ENCODE measurements at regions not wholly inside any gene's neighbourhood (a gene's known extent, or its start where the extent isn't known, plus 50 kb on each side); places are given as distances from the start of the nearest gene placed in this dataset.

DNA sequence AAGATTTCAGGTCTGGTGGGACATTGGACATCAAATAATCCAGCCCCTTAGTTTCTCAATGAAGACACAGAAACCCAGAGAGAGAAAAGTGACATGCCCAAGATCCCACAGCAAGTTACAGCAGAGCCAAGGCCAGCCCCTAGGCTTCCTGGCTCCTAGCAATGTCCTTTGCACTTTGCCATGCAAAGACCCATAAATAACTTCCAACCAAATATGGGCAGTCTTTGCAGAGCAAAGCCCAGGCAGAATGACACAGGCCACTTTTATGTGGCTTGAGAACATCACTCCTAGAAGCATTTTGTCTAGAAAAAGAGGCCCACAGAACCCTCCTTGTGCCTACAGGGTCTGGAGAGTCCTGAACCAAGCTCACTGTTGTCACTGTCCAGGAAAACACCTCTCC is 78.1 kb upstream of the ATP6AP2 start:
- Histone ChIP-seq H2AFZ (ENCODE audit: low read depth, low read length) (no peak overlapping the region), H3K79me2 (replicated peaks; ENCODE audit: insufficient read depth, low read length) (no peaks in the 10 kb centered on the region), H3K9ac (ENCODE audit: low read length) (no peak overlapping the region), H3K9me3 (ENCODE audit: low read length) (no peaks in the 10 kb centered on the region), H3F3A (ENCODE audit: insufficient read depth, low read length, poor library complexity, severe bottlenecking) (no peaks in the 10 kb centered on the region), H3K36me3 (ENCODE audit: insufficient read depth, low read length) (no peaks in the 10 kb centered on the region), H4K20me1 (ENCODE audit: insufficient read depth) (no peaks in the 10 kb centered on the region), H3K27ac (ENCODE audit: low read length) (no peak overlapping the region), H3K4me3 (ENCODE audit: low read length) (no peak overlapping the region), H3K9me2 (ENCODE audit: insufficient read depth, low read length) (no peaks in the 10 kb centered on the region), H3K4me2 (ENCODE audit: low read length) (no peak overlapping the region), H3K27me3 (ENCODE audit: insufficient read depth, low read depth, low read length) (no peaks in the 10 kb centered on the region)
- TF ChIP-seq EZH2 (IDR thresholded peaks at IDR 0.05; ENCODE audit: borderline replicate concordance, insufficient read depth, low read length, poor library complexity, severe bottlenecking) (no peak), RAD21 (conservative IDR thresholded peaks at IDR 0.05) (no peak), SMC3 (conservative IDR thresholded peaks at IDR 0.05; ENCODE audit: poor library complexity) (no peak), REST (IDR thresholded peaks at IDR 0.05; ENCODE audit: borderline replicate concordance) (no peak)
- TF ChIP-seq, protein P1, sequence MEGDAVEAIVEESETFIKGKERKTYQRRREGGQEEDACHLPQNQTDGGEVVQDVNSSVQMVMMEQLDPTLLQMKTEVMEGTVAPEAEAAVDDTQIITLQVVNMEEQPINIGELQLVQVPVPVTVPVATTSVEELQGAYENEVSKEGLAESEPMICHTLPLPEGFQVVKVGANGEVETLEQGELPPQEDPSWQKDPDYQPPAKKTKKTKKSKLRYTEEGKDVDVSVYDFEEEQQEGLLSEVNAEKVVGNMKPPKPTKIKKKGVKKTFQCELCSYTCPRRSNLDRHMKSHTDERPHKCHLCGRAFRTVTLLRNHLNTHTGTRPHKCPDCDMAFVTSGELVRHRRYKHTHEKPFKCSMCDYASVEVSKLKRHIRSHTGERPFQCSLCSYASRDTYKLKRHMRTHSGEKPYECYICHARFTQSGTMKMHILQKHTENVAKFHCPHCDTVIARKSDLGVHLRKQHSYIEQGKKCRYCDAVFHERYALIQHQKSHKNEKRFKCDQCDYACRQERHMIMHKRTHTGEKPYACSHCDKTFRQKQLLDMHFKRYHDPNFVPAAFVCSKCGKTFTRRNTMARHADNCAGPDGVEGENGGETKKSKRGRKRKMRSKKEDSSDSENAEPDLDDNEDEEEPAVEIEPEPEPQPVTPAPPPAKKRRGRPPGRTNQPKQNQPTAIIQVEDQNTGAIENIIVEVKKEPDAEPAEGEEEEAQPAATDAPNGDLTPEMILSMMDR (IDR thresholded peaks at IDR 0.05; ENCODE audit: poor library complexity, severe bottlenecking) = no peak

- no peaks in the 10 kb centered on the region for H3K9me2 ChIP-seq (ENCODE audit: insufficient read depth, low read length)
- H3K9ac ChIP-seq (ENCODE audit: low read length) = no peak overlapping the region
- no peaks in the 10 kb centered on the region for H3K9me3 ChIP-seq (ENCODE audit: low read length)
- no peak for TF ChIP-seq TAF1 (IDR thresholded peaks at IDR 0.05; ENCODE audit: low read depth)
- TF ChIP-seq RAD21 (conservative IDR thresholded peaks at IDR 0.05) = no peak
- TF ChIP-seq REST (IDR thresholded peaks at IDR 0.05; ENCODE audit: borderline replicate concordance) = no peak
- TF ChIP-seq, protein P1 (IDR thresholded peaks at IDR 0.05; ENCODE audit: poor library complexity, severe bottlenecking) = no peak
- TF ChIP-seq SMC3 (conservative IDR thresholded peaks at IDR 0.05; ENCODE audit: poor library complexity) = no peak
- TF ChIP-seq EP300 (conservative IDR thresholded peaks at IDR 0.05; ENCODE audit: poor library complexity, severe bottlenecking) = no peak
- no peak for TF ChIP-seq POLR2AphosphoS5 (IDR thresholded peaks at IDR 0.05)
- TF ChIP-seq MXI1 (conservative IDR thresholded peaks at IDR 0.05; ENCODE audit: poor library complexity, severe bottlenecking) = no peak
- no peak for TF ChIP-seq EZH2 (IDR thresholded peaks at IDR 0.05; ENCODE audit: borderline replicate concordance, insufficient read depth, low read length, poor library complexity, severe bottlenecking)
- no peak overlapping the region for H3K27ac ChIP-seq (ENCODE audit: low read length)
- H3F3A ChIP-seq (ENCODE audit: insufficient read depth, low read length, poor library complexity, severe bottlenecking) = no peaks in the 10 kb centered on the region
- H4K20me1 ChIP-seq (ENCODE audit: insufficient read depth) = no peaks in the 10 kb centered on the region
- no peaks in the 10 kb centered on the region for H3K79me2 ChIP-seq (replicated peaks; ENCODE audit: insufficient read depth, low read length)
- H3K4me2 ChIP-seq (ENCODE audit: low read length) = no peak overlapping the region
- no peaks in the 10 kb centered on the region for H3K27me3 ChIP-seq (ENCODE audit: insufficient read depth, low read depth, low read length)
- no peaks in the 10 kb centered on the region for H3K36me3 ChIP-seq (ENCODE audit: insufficient read depth, low read length)
- no peak overlapping the region for H2AFZ ChIP-seq (ENCODE audit: low read depth, low read length)
- no peak overlapping the region for H3K4me3 ChIP-seq (ENCODE audit: low read length)
These were observed 79.5 kb upstream of the ATP6AP2 start for GRCh38 chrX:40501164-40501855.

Measured in neural cell (in vitro differentiated cells).